ENCODE measurements at regions not wholly inside any gene's neighbourhood (a gene's known extent, or its start where the extent isn't known, plus 50 kb on each side); places are given as distances from the start of the nearest gene placed in this dataset.

DNA sequence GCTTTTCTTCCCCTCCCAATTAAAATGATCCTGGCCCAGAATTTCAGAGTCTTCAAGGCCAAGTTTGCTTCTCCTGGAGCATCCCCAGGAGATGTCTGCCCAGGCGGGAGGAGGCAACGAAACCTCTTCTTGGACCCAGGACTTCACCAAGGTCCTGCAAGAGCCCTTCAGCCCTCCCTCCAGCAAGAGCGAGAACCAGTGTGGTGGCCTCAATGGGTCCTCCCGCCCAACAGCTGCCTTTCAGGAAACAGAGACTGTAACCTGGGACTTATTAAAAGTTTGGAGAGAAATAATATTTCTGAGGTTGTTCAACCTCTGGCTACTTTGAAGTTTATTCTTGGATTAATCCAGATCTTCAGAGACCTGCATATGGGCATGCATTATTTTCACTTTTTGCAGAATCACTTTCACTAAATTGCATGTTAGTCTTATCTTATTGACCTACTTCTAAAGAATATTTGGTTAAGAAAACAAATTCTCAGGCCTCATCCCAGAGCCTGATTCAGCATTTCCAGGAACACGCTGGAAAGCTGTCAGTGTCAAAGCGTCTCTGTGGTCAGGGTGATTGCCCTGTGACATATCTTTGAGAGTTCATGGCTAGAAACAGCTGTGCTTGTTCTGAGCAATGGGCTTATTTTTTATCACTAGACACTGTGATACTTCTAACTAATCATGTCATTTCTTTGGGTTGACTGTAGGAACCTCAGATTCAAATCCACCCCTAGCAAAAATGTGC lies 66.0 kb upstream of the CLDN14 start:
- H3K4me3 ChIP-seq (ENCODE audit: low read length) = no peak overlapping the region
- no peaks in the 10 kb centered on the region for H3K36me3 ChIP-seq (ENCODE audit: insufficient read depth, low read length)
- peaks cover 12% of the 10 kb centered on the region for H3K4me1 ChIP-seq (ENCODE audit: insufficient read depth, low read length)
- H3K9me3 ChIP-seq (ENCODE audit: insufficient read depth, low read depth, low read length) = no peaks in the 10 kb centered on the region
- 92% methylated on average over 6 of the region's 6 CpGs for WGBS
- peaks cover 16% of the 10 kb centered on the region for H3K27me3 ChIP-seq (ENCODE audit: insufficient read depth, low read length)
- H3K9ac ChIP-seq (ENCODE audit: low read depth, low read length) = no peak overlapping the region
- H3K27ac ChIP-seq (ENCODE audit: low read depth, low read length) = no peak overlapping the region

DNA sequence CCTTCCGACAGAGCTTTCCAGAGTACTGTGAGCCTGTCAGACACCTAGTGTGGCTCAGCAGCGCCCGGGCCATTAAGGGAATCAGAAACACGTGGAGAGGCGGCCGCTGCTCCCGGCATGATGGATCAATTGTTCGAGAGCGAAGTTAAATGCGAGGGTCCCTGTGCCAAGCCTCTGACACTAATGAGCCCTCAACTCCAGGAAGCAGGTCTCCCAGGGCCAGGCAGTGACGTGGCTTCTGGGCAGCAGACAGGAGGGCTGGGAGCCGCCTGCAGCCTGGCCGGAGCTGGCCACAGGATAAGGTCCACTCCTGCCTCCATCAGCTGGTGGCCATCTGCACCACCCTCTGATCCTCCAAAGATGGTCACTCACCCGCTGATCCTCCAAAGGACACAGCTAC lies 67.5 kb upstream of the CLDN14 start:
- no peak overlapping the region for H3K4me3 ChIP-seq (ENCODE audit: low read length)
- peaks cover 4% of the 10 kb centered on the region; the same call in 1 of the 2 replicates for H3K27me3 ChIP-seq (ENCODE audit: insufficient read depth, low read length)
- no peaks in the 10 kb centered on the region for H3K36me3 ChIP-seq (ENCODE audit: insufficient read depth, low read length)
- WGBS = 88% methylated on average over 14 of the region's 14 CpGs
- H3K9me3 ChIP-seq (ENCODE audit: insufficient read depth, low read depth, low read length) = no peaks in the 10 kb centered on the region
- no peak overlapping the region for H3K27ac ChIP-seq (ENCODE audit: low read depth, low read length)
- peaks cover 8% of the 10 kb centered on the region for H3K4me1 ChIP-seq (ENCODE audit: insufficient read depth, low read length)
- no peak overlapping the region for H3K9ac ChIP-seq (ENCODE audit: low read depth, low read length)

DNA sequence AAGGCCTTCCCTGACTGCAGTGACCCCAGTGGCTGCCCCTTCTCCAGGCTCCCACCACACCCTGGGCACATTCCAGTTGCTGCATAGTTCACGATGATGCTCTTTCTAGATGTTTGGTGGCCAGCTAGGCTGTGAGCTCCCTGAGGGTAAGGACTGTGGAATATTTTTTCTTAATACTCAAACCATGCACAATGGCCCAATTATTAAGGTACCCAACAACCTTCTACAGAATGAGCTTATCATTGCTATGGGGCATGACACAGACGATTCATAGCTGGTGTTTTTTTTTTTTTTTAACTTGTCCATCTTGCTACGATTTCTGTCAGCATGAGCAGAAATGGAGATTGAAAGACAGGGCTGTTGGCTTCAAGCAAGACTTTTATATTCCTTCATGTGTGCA lies 68.9 kb upstream of the CLDN14 start:
- no peaks in the 10 kb centered on the region for H3K9me3 ChIP-seq (ENCODE audit: insufficient read depth, low read depth, low read length)
- no peaks in the 10 kb centered on the region for H3K27me3 ChIP-seq (ENCODE audit: insufficient read depth, low read length)
- H3K36me3 ChIP-seq (ENCODE audit: insufficient read depth, low read length) = no peaks in the 10 kb centered on the region
- no peak overlapping the region for H3K27ac ChIP-seq (ENCODE audit: low read depth, low read length)
- H3K4me1 ChIP-seq (ENCODE audit: insufficient read depth, low read length) = peaks cover 5% of the 10 kb centered on the region; the same call in 1 of the 2 replicates
- H3K9ac ChIP-seq (ENCODE audit: low read depth, low read length) = no peak overlapping the region
- WGBS = 93% methylated on average over 2 of the region's 3 CpGs
- H3K4me3 ChIP-seq (ENCODE audit: low read length) = no peak overlapping the region

DNA sequence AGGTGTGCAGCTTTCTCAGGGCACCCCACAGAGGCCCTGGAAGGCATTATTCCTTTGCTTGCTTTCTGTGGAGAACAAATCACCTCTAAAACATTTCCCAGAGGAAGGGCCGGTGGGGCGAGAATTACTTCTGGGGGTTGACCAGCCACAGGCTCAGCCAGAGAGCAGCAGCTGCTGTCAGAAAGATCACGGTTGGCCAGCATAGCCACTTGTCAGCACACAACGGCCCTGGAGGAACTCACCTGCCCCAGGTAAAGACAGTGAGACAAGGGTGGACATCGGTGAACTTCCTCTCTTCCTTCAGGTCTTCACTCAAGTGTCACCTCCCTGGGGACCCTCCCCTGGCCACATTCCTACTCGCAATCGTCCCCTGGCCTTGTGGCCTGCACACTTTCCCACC lies 69.5 kb upstream of the CLDN14 start:
- H3K4me1 ChIP-seq (ENCODE audit: insufficient read depth, low read length) = peaks cover 5% of the 10 kb centered on the region; the same call in 1 of the 2 replicates
- H3K9ac ChIP-seq (ENCODE audit: low read depth, low read length) = no peak overlapping the region
- H3K36me3 ChIP-seq (ENCODE audit: insufficient read depth, low read length) = no peaks in the 10 kb centered on the region
- no peak overlapping the region for H3K4me3 ChIP-seq (ENCODE audit: low read length)
- H3K9me3 ChIP-seq (ENCODE audit: insufficient read depth, low read depth, low read length) = no peaks in the 10 kb centered on the region
- H3K27me3 ChIP-seq (ENCODE audit: insufficient read depth, low read length) = no peaks in the 10 kb centered on the region
- no peak overlapping the region for H3K27ac ChIP-seq (ENCODE audit: low read depth, low read length)
- WGBS = 88% methylated on average over 7 of the region's 7 CpGs

DNA sequence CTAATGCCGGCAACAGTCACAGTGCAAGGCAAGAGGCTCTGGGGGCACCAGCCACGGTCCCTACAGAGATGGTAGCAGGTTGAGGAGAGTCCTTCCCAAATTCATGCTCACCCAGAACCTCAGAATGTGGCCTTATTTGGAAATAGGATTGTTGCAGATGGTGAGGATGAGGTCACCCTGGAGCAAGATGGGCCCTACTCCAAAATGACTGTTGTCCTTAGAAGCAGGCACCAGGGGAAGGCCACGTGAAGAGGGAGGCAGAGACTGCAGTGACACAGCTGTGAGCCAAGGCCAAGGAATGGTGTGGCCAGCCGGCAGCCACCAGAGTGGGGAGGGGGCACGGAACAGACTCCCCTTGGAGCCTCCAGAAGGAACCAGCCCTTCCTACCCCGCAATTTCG lies 70.8 kb upstream of the CLDN14 start:
- Histone ChIP-seq H3K9ac (ENCODE audit: low read depth, low read length) (no peak overlapping the region), H3K27me3 (ENCODE audit: insufficient read depth, low read length) (no peaks in the 10 kb centered on the region), H3K4me1 (ENCODE audit: insufficient read depth, low read length) (peaks cover 5% of the 10 kb centered on the region; the same call in 1 of the 2 replicates), H3K36me3 (ENCODE audit: insufficient read depth, low read length) (no peaks in the 10 kb centered on the region), H3K9me3 (ENCODE audit: insufficient read depth, low read depth, low read length) (no peaks in the 10 kb centered on the region), H3K27ac (ENCODE audit: low read depth, low read length) (no peak overlapping the region), H3K4me3 (ENCODE audit: low read length) (no peak overlapping the region)
- 86% methylated on average over 7 of the region's 7 CpGs for WGBS

DNA sequence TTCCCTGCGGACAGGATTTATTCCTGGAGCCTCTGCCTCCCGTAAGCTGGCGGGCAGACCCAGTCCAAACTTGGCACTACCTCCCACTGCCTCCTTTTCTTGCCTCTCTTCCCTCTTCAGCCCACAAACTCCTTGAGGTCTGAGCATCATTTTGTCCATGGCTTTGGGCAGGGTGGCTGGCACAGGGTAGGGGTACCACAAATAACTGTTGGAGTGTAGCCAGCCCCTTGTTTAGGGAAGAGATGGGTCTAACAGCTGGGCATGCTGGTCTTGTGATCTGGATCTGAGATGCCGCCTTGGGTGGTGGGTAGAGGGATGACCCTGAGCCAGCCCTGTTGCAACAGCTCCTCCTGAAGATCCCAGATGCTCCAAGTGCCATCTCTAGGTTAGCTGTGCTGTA lies 71.4 kb upstream of the CLDN14 start:
- Histone ChIP-seq H3K36me3 (ENCODE audit: insufficient read depth, low read length) (no peaks in the 10 kb centered on the region), H3K27ac (ENCODE audit: low read depth, low read length) (no peak overlapping the region), H3K4me3 (ENCODE audit: low read length) (no peak overlapping the region), H3K9me3 (ENCODE audit: insufficient read depth, low read depth, low read length) (no peaks in the 10 kb centered on the region), H3K9ac (ENCODE audit: low read depth, low read length) (no peak overlapping the region), H3K27me3 (ENCODE audit: insufficient read depth, low read length) (no peaks in the 10 kb centered on the region), H3K4me1 (ENCODE audit: insufficient read depth, low read length) (peaks cover 5% of the 10 kb centered on the region; the same call in 1 of the 2 replicates)
- WGBS = 95% methylated on average over 4 of the region's 4 CpGs

DNA sequence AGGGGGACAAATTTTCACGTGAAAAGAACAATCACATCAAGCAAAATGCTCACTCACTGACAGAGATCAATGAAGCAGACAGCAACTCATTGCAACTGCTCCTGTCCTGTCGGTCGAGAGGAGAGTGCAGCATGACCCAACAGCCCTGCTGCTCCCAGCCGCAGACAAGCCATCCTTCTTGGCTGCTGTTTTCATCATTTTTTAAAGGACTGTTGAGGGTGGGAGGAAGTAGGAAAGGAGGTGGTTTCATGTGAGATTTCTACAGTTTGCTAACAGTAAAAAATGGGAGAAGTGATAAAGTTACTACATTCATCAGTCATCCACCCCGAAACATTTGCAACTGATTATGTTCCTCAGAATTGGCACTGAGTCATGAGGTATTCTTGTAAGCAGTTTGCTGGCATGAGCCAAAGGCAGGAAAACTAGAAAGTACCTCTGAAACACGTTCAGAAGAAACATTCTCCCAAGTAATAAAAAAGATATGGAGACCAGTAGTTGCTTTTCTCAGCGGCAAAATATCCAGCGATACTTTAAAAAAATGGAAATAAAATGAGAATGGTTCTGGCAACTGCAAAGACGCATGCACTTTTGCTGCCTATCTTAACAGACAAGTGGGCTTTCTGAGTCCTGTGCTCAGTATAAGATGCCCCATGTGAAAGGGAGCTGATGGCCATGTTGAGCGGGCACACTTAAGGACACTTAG lies 72.0 kb upstream of the CLDN14 start:
- H3K4me3 ChIP-seq (ENCODE audit: low read length) = no peak overlapping the region
- 79% methylated on average over 10 of the region's 10 CpGs for WGBS
- no peak overlapping the region for H3K9ac ChIP-seq (ENCODE audit: low read depth, low read length)
- H3K27me3 ChIP-seq (ENCODE audit: insufficient read depth, low read length) = no peaks in the 10 kb centered on the region
- H3K27ac ChIP-seq (ENCODE audit: low read depth, low read length) = no peak overlapping the region
- no peaks in the 10 kb centered on the region for H3K9me3 ChIP-seq (ENCODE audit: insufficient read depth, low read depth, low read length)
- peaks cover 5% of the 10 kb centered on the region; the same call in 1 of the 2 replicates for H3K4me1 ChIP-seq (ENCODE audit: insufficient read depth, low read length)
- no peaks in the 10 kb centered on the region for H3K36me3 ChIP-seq (ENCODE audit: insufficient read depth, low read length)

DNA sequence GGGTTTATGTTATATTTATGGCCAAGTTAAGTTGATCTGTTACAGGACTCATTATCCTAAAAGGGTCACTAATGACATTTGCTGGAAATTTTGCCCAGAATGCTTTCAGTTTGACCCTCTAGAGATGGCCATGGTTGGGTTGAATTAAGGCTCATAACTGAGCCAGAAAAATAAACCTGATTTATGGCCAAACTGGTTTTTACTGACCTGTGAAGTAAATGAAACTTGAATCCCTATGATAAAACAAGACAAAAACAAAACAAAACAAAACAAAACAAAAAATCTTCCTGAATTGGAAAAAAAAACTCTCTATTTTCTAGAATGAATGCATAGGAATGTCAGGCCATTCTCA lies 72.5 kb upstream of the CLDN14 start:
- Histone ChIP-seq H3K9me3 (ENCODE audit: insufficient read depth, low read depth, low read length) (no peaks in the 10 kb centered on the region), H3K27ac (ENCODE audit: low read depth, low read length) (no peak overlapping the region), H3K9ac (ENCODE audit: low read depth, low read length) (no peak overlapping the region), H3K36me3 (ENCODE audit: insufficient read depth, low read length) (no peaks in the 10 kb centered on the region), H3K27me3 (ENCODE audit: insufficient read depth, low read length) (no peaks in the 10 kb centered on the region), H3K4me3 (ENCODE audit: low read length) (no peak overlapping the region), H3K4me1 (ENCODE audit: insufficient read depth, low read length) (peaks cover 5% of the 10 kb centered on the region; the same call in 1 of the 2 replicates)

DNA sequence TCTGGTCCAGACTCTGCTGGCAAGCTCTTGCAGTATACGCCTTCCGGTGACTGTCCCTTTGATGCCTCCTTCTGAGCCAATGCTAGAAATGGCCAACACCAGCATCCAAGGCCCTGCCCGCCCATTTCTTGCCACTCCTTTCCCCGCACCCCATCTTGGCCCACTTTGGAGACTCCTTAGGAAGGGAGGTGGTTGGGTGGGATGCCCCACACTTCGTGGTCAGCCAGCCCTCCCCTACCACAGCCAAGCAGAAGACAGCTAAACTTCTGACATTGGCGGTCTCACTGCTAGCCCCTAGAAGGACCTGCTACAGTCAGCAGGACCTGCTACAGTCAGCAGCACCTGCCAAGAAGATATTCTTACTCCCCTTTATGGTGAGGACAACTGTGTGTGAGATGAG lies 73.5 kb upstream of the CLDN14 start:
- WGBS = 97% methylated on average over 6 of the region's 6 CpGs
- no peak overlapping the region for H3K9ac ChIP-seq (ENCODE audit: low read depth, low read length)
- H3K9me3 ChIP-seq (ENCODE audit: insufficient read depth, low read depth, low read length) = no peaks in the 10 kb centered on the region
- peaks cover 5% of the 10 kb centered on the region; the same call in 1 of the 2 replicates for H3K4me1 ChIP-seq (ENCODE audit: insufficient read depth, low read length)
- H3K27ac ChIP-seq (ENCODE audit: low read depth, low read length) = no peak overlapping the region
- no peaks in the 10 kb centered on the region for H3K36me3 ChIP-seq (ENCODE audit: insufficient read depth, low read length)
- no peak overlapping the region for H3K4me3 ChIP-seq (ENCODE audit: low read length)
- H3K27me3 ChIP-seq (ENCODE audit: insufficient read depth, low read length) = no peaks in the 10 kb centered on the region

DNA sequence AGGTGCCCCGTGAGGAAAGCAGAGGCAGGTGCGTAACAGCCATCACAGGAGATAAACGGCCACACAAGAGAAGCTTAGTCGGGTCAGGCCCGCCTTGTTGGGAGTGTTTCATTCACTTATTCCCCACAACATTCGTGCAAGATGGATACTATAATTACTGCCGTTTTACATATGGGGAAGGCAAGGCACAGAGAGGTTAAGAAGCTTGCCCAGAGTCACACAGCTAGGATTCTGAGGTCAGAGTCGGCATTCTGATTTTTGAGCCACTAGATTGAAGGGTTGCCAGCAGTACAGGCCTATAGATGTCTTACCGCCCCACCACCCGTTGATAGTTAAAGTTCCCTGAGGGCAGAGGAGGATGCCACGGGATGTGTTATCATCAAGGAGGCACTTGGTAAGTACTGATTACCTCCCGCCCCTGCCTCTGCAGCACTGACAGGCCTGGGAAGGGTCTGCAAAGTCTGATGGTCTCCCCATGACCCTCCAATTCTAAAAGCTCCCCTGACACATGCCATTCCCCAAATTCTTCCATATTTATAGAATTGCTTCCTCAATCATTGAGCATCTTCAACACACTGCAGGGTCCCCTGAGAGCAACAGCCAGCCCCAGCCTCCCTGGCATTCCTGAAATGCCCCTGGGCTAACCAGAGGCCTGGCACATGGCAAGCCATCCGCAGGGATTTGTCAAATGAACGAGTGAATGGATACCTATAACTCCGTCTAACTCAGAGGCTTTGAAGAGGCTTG lies 74.7 kb upstream of the CLDN14 start:
- Histone ChIP-seq H3K9ac (ENCODE audit: low read depth, low read length) (no peak overlapping the region), H3K27ac (ENCODE audit: low read depth, low read length) (no peak overlapping the region), H3K4me3 (ENCODE audit: low read length) (no peak overlapping the region), H3K36me3 (ENCODE audit: insufficient read depth, low read length) (no peaks in the 10 kb centered on the region), H3K9me3 (ENCODE audit: insufficient read depth, low read depth, low read length) (no peaks in the 10 kb centered on the region), H3K4me1 (ENCODE audit: insufficient read depth, low read length) (peaks cover 3% of the 10 kb centered on the region; the same call in 1 of the 2 replicates), H3K27me3 (ENCODE audit: insufficient read depth, low read length) (no peaks in the 10 kb centered on the region)
- WGBS = 87% methylated on average over 15 of the region's 15 CpGs

DNA sequence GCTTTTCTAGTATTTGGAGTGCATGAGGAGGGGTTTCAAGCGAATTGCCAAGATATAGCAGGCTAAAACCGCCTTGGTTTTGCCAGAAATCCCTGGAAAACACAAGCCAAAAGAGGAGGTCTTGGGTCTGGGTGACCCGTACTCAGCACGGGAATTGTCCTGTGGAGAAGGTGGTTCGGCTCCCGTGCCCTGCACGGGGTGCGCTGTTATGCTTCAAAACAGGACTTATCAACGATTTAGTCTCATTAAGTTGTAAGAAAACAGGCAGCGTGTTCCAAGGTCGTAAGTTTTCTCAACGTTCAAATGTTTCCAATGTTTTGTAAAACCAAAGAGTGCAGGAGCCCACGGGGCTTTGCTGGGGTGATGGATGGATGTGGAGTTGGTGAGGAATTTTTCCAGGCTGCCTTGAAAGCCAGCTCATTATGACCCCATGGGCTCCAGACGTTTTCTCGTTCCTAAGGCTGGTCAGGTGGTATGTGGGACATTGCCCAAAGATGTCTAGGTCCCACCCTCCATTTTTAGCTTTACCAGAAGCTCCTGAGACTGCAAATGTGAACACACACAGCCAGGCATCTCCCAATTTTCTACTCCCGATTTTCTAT lies 75.4 kb upstream of the CLDN14 start:
- Histone ChIP-seq H3K9me3 (ENCODE audit: insufficient read depth, low read depth, low read length) (no peaks in the 10 kb centered on the region), H3K4me1 (ENCODE audit: insufficient read depth, low read length) (no peaks in the 10 kb centered on the region; the same call in 1 of the 2 replicates), H3K27ac (ENCODE audit: low read depth, low read length) (no peak overlapping the region), H3K4me3 (ENCODE audit: low read length) (no peak overlapping the region), H3K36me3 (ENCODE audit: insufficient read depth, low read length) (no peaks in the 10 kb centered on the region), H3K27me3 (ENCODE audit: insufficient read depth, low read length) (no peaks in the 10 kb centered on the region), H3K9ac (ENCODE audit: low read depth, low read length) (no peak overlapping the region)
- WGBS = 91% methylated on average over 15 of the region's 16 CpGs

All from HUES64 (cell line).